SU-DHL-6 (cell line): ENCODE measurements at regions not wholly inside any gene's neighbourhood (a gene's known extent, or its start where the extent isn't known, plus 50 kb on each side); places are given as distances from the start of the nearest gene placed in this dataset.

Source experiments
- H2AFZ ChIP-seq: fragments of 200-600 bp; sonication (generic); 2 replicates; pipeline ENCODE4 v1.6.1; 2014; ENCODE audit warnings: low read depth, mild to moderate bottlenecking, moderate library complexity, mixed read lengths, antibody characterized with exemption, low read length; ENCODE audit not compliant: severe bottlenecking
- H3F3A ChIP-seq: fragments of 200-600 bp; shearing (Covaris generic); 2 replicates; pipeline ENCODE4 v1.6.0; 2016; ENCODE audit warnings: antibody characterized with exemption, mild to moderate bottlenecking; ENCODE audit not compliant: insufficient read depth
- H3K27ac ChIP-seq: fragments of 200-600 bp; sonication (generic); 2 replicates; pipeline ENCODE4 v1.5.1; 2016; ENCODE audit warnings: low read depth, mild to moderate bottlenecking, low read length, moderate library complexity, mixed read lengths
- H3K27me3 ChIP-seq: fragments of 200-600 bp; sonication (generic), shearing (Covaris generic); 2 replicates; pipeline ENCODE4 v1.6.0; 2014; ENCODE audit warnings: mild to moderate bottlenecking, low read length
- H3K36me3 ChIP-seq: fragments of 200-600 bp; sonication (generic); 2 replicates; pipeline ENCODE4 v1.6.1; 2014; ENCODE audit warnings: mild to moderate bottlenecking, low read length, mixed read lengths
- H3K4me2 ChIP-seq: fragments of 300-600, 200-600 bp; shearing (Covaris generic), sonication (generic); 2 replicates; pipeline ENCODE4 v1.6.0; 2014; ENCODE audit warnings: low read length, low read depth, mild to moderate bottlenecking; ENCODE audit not compliant: poor library complexity, severe bottlenecking
- H3K4me3 ChIP-seq: fragments of 200-600 bp; sonication (generic); 2 replicates; pipeline ENCODE4 v1.5.1; 2014; ENCODE audit warnings: antibody characterized with exemption, low read length, mild to moderate bottlenecking, mixed read lengths; ENCODE audit not compliant: insufficient read depth, poor library complexity, severe bottlenecking
- H3K79me2 ChIP-seq: fragments of 200-600 bp; sonication (generic); 2 replicates; pipeline ENCODE4 v1.6.1; 2014; ENCODE audit warnings: mild to moderate bottlenecking, low read length, moderate library complexity; ENCODE audit not compliant: insufficient read depth
- H3K9ac ChIP-seq: fragments of 200-600 bp; sonication (generic); 2 replicates; pipeline ENCODE4 v1.7.0; 2014; ENCODE audit warnings: mild to moderate bottlenecking, low read length
- H3K9me2 ChIP-seq: fragments of 200-600 bp; sonication (generic); replicated peaks from 2 replicates; pipeline ENCODE4 v1.6.1; 2014; ENCODE audit warnings: low read length; ENCODE audit not compliant: insufficient read depth
- H3K9me3 ChIP-seq: fragments of 200-600 bp; sonication (generic); 2 replicates; pipeline ENCODE4 v1.6.1; 2014; ENCODE audit warnings: low read length, mixed read lengths; ENCODE audit not compliant: insufficient read depth
- H4K20me1 ChIP-seq: fragments of 200-600 bp; sonication (generic); 2 replicates; pipeline ENCODE4 v1.6.1; 2014; ENCODE audit warnings: low read depth, mild to moderate bottlenecking, antibody characterized with exemption, low read length, moderate library complexity, mixed read lengths
- EZH2phosphoT487 ChIP-seq: fragments of 200-600 bp; sonication (generic), shearing (Covaris generic); conservative IDR thresholded peaks from 2 replicates; pipeline ENCODE4 v1.6.1; 2018; ENCODE audit warnings: mild to moderate bottlenecking, antibody characterized with exemption, low read length, moderate library complexity, mixed read lengths
- TF ChIP-seq, protein P1 (sequence below): fragments of 200-600 bp; sonication (generic); IDR thresholded peaks from one replicate; pipeline ENCODE4 v1.5.1; 2017; ENCODE audit warnings: antibody characterized with exemption, mild to moderate bottlenecking, low read length, moderate library complexity; ENCODE audit not compliant: insufficient read depth, poor library complexity, severe bottlenecking

DNA sequence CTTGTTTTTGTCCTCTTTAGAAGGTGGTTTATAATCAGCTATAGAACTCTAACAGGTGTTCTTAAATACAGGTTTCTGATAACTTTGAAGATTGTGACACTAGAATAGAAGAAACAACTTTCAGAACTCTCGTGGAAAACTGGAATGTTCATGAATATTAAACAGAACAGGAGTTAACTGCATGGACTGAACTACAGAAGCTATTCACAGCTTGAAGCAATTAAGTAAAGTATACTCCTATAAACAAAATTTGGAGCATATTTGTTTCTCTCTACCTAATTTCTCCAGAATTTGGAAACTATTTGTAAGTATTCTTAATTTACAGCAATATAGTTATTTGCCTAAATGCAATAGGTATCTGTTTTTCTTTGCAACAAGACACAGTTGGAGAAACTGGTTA lies 824.8 kb downstream of the ADGRL2 start:
- no peaks in the 10 kb centered on the region for H3F3A ChIP-seq
- no peak overlapping the region for H3K4me3 ChIP-seq
- no peak overlapping the region for H3K27ac ChIP-seq

DNA sequence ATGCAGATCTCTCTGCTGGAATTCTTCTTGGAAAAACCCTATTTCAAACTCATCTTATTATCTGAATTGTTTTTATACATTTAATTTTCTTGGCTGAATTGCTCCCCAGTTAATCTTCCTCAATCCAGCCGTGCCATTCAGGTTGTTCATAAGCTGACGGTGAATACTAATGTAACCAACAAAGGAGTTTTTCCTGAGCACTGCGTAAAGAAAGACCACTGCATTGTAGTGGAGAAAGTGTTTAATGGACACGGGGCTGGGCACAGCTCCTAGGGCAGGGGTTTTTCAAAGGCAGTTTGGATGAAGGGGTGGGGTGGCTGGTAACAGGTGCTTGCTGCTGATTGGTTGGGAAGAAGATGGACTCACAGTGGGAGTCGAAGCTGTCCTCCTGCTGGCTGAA lies 820.3 kb downstream of the ADGRL2 start:
- H3K79me2 ChIP-seq = no peaks in the 10 kb centered on the region
- no peaks in the 10 kb centered on the region for H4K20me1 ChIP-seq
- TF ChIP-seq, protein P1, sequence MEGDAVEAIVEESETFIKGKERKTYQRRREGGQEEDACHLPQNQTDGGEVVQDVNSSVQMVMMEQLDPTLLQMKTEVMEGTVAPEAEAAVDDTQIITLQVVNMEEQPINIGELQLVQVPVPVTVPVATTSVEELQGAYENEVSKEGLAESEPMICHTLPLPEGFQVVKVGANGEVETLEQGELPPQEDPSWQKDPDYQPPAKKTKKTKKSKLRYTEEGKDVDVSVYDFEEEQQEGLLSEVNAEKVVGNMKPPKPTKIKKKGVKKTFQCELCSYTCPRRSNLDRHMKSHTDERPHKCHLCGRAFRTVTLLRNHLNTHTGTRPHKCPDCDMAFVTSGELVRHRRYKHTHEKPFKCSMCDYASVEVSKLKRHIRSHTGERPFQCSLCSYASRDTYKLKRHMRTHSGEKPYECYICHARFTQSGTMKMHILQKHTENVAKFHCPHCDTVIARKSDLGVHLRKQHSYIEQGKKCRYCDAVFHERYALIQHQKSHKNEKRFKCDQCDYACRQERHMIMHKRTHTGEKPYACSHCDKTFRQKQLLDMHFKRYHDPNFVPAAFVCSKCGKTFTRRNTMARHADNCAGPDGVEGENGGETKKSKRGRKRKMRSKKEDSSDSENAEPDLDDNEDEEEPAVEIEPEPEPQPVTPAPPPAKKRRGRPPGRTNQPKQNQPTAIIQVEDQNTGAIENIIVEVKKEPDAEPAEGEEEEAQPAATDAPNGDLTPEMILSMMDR = no peak
- no peak for TF ChIP-seq EZH2phosphoT487
- H3K4me2 ChIP-seq = no peak overlapping the region
- no peaks in the 10 kb centered on the region for H3K27me3 ChIP-seq
- no peaks in the 10 kb centered on the region for H3F3A ChIP-seq
- H3K36me3 ChIP-seq = peaks cover 13% of the 10 kb centered on the region
- H3K9ac ChIP-seq = no peak overlapping the region
- no peak overlapping the region for H3K27ac ChIP-seq
- H2AFZ ChIP-seq = no peak overlapping the region
- H3K4me3 ChIP-seq = no peak overlapping the region
- peaks cover 33% of the 10 kb centered on the region; the same call in 1 of the 2 replicates for H3K9me3 ChIP-seq
- H3K9me2 ChIP-seq = no peaks in the 10 kb centered on the region

More for the DNA sequence above, 824.8 kb downstream of the ADGRL2 start:
- Histone ChIP-seq H3K9me3 (peaks cover 39% of the 10 kb centered on the region; the same call in 1 of the 2 replicates), H3K9ac (no peak overlapping the region), H3K36me3 (peaks cover 9% of the 10 kb centered on the region), H3K79me2 (no peaks in the 10 kb centered on the region), H4K20me1 (no peaks in the 10 kb centered on the region), H3K4me2 (no peak overlapping the region), H2AFZ (no peak overlapping the region), H3K27me3 (no peaks in the 10 kb centered on the region), H3K9me2 (no peaks in the 10 kb centered on the region)
- TF ChIP-seq EZH2phosphoT487 = no peak
- TF ChIP-seq, protein P1 = no peak

DNA sequence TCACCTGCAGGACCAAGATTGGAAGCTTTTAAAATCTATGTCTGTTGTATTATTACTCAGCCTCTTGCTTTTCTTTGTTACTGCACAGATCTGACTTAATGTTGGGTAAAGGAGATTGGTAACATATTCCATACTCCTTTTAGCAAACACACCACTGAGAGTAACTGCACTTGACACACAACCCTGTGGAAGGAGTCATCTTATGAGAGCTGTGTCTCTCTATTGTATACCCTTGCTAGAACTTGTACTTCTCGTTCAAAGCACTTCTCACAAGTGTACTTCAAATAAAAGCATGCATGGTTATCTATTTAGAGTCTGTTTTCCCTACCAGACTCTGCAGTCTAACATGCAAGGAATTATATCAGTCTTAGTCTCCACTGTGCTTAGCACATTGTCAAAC lies 813.4 kb downstream of the ADGRL2 start:
- TF ChIP-seq EZH2phosphoT487 = no peak
- TF ChIP-seq, protein P1 = no peak
- Histone ChIP-seq H2AFZ (no peak overlapping the region), H3K9me3 (no peaks in the 10 kb centered on the region), H4K20me1 (no peaks in the 10 kb centered on the region), H3K79me2 (no peaks in the 10 kb centered on the region), H3K36me3 (no peaks in the 10 kb centered on the region), H3K9me2 (no peaks in the 10 kb centered on the region), H3K4me3 (no peak overlapping the region), H3K9ac (no peak overlapping the region), H3K4me2 (no peak overlapping the region), H3K27ac (no peak overlapping the region), H3K27me3 (no peaks in the 10 kb centered on the region), H3F3A (no peaks in the 10 kb centered on the region)

DNA sequence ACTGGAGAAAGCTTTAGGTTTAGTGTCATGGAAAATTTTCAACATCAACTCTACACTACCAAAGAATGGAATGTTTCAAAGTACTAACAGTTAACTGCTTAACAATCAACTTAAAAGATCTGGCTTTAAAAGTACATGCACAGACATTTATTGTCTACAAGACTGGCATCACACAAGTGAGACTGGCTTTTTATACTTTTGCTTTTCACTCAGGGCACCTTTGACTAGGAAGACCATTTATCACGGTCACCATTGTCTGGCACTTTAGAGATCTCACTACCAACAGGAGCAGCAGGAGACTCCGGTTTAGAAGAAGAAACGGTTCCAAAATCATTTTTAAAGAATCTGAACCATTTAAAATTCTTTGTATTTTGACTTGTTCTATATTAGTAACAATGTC lies 812.3 kb downstream of the ADGRL2 start:
- Histone ChIP-seq H3K27me3 (no peaks in the 10 kb centered on the region), H3K9me2 (no peaks in the 10 kb centered on the region), H3K27ac (no peak overlapping the region), H3K36me3 (no peaks in the 10 kb centered on the region), H4K20me1 (no peaks in the 10 kb centered on the region), H3F3A (no peaks in the 10 kb centered on the region), H3K9me3 (no peaks in the 10 kb centered on the region), H3K9ac (no peak overlapping the region), H3K4me2 (no peak overlapping the region), H2AFZ (no peak overlapping the region), H3K4me3 (no peak overlapping the region), H3K79me2 (no peaks in the 10 kb centered on the region)
- TF ChIP-seq, protein P1 = no peak
- TF ChIP-seq EZH2phosphoT487 = no peak
